DMS153 treated with DMSO at 0.1 percent for 48 hours (cell line): ENCODE measurements at regions not wholly inside any gene's neighbourhood (a gene's known extent, or its start where the extent isn't known, plus 50 kb on each side); places are given as distances from the start of the nearest gene placed in this dataset.
A peak's percentile ranks its signal among the peaks of the same experiment; 100 is the strongest.

Source experiments
- DNase-seq: peaks from one replicate; lab custom pipeline; 2025; ENCODE audit not compliant: unreplicated experiment; lab: John Stamatoyannopoulos, UW

DNA sequence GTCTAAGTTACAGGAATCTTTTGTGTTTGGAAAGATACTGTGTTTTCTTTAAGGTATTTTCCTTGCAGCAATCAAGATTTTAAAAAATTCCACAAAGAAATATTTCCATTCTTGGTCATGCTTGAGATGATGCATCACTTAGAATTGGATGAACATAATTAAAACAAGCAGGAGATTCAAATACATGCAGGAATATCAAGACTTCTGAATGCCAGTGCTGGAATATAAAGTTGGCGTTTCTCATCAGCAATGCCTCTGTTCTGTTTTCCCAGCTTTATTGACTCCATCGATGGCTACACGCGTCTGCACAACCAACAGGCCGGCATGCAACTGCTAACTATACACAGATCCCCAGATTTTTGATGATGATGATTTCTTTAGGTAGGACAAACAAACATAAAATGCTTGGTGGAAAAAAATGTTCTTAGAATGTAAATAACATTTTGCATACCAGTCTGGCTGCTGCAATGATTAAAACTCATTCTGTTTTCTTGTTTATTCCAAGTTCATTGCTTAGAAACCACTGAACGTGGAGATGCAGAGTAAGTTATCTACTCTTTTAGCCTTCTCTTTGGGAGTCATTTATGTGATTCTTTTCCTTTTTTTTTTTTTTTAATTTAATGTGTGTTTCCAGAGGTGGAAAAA, 91.3 kb upstream of the FAM171A1 start:
- DNase-seq = no peak

DNA sequence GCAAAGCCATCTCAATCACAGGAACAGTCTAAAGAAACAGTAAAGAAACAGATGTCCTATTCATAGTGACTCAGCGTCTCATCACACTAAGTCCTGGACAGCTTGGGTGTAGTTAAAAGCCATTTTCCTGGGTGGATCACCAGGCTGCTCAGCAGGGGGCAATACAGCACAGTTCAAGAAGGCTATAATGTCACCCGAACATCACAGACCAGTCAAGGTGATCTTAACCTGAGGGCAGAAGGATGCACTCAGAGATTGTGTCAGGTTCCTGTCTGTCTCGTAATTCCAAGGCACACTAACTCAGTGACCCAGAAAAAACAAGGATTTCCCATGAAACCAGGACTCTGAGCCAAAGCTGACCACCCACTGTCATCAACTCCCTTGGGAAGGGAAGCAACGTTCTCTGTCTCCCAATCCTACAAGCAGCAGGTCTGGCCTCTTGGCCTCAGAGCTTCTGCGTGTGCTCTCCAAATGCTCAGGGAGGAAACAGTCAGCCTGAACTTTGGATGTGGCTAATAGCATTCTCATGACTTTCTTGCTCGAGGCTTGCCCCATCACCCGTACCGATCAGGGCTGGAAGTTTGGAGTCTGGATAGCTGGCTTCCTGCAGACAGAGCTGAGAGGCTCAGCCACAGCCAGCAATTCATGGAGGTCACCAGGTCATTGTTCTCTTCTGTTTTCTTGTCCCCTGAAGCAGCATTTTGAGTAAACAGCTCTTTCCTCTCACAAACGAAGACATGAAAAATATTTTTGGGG, 90.4 kb upstream of the FAM171A1 start:
- DNase-seq = no peak

DNA sequence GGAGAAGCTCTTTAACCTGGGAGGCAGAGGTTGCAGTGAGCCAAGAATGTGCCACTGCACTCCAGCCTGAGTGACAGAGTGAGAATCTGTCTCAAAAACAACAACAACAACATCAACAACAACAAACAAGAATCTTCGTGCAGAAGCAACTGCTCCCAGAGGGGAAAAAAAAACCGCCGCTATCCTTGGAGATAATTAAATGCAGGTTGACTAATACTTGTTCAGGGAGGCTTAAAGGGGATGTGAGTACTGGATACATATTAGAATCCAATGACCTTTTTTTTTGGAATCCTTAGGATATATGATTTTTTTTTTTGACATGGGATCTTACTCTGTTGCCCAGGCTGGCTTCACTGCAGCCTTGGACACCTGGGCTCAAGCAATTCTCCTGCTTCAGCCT, 89.6 kb upstream of the FAM171A1 start:
- no peak for DNase-seq

DNA sequence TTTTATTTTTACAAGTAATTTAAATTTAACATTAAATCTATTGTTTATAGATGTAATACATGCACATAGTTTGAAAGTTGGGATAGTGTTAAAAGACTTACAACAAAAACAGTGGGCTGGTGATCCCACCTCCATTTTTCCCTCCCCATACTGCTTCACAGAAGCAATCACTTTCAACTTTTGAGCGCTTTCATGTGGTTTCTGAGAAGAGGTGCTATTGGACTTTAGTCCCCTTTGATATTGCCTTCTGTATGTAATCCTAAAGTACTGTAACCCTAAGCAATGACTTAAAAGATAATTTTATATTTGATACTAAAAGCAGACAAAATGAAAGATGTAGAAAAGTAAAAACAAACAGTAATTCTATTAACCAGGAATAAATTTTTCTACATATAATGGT, 88.1 kb upstream of the FAM171A1 start:
- DNase-seq = no peak

DNA sequence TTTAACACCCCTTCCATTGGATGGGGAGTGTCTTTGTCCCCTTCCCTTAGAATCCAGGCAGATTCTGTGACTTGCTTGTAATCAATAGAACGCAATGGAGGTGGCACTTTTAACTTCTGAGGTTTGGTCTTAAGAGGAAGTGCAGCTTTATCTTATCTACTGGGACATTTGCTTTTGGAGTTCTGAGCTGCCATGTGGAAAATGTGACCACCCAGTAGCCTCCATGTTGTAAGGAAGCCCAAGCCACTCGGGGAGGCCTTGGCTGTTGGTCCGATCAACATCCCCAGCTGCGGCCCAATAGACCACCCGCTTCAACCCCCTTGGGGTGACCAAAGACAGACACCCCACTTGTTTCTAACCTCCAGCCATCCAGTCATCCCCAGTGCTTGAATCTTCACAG, 86.3 kb upstream of the FAM171A1 start:
- DNase-seq = no peak

DNA sequence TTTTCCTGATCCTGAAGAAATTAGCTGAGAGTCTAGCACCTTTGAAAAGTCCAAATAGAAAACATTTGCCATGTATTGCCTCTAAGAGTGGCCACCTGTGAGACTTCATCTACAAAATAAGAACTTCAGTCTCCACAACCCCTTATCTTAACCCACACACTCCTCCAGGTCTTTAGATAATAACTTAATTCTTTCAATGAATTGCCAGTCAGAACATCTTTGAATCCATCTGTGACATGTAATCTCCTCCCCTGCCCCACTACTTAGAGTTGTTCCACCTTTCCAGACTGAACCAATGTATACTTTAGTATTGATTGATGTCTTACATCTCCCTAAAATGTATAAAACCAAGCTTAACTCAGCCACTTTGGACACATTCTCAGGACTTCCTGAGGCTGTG, 84.4 kb upstream of the FAM171A1 start:
- no peak for DNase-seq

DNA sequence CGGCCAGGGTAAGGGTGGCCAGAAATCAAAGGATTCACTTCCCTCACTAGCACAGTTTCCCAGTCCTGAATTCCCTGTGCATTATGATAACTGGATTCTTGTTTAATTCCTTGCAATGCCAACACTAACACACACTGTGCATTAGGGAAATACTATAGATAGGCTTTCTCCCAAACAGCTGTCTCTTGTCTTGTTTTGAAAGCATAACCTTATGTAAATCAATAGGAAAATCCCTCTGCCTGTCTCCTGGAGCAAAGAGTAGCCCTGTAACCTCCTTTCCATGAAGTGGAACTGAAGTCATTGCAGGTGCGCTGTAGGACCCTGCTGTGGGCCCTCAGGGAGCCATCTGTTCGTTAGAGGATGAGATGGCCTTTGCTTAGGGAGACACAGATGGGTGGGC, 82.8 kb upstream of the FAM171A1 start:
- DNase-seq = no peak

DNA sequence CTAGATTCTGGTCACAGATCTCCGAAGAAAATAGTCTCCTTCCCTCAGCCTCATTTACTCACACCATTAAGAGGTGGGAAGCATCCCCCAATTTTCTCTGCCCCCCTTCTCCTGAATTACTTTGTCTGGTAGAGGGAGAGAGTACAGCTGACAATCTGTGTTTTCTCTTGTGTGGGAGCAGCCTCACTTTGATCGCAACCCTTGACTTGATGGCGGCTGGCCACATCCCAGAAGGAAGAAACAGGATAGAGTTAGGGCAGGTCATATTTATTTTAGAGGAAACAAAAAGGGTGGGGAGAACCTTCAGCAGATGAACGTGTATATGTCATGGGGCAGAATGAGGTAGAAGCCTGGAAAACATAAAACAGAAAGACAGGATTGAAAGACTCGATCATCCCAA, 82.4 kb upstream of the FAM171A1 start:
- no peak for DNase-seq

DNA sequence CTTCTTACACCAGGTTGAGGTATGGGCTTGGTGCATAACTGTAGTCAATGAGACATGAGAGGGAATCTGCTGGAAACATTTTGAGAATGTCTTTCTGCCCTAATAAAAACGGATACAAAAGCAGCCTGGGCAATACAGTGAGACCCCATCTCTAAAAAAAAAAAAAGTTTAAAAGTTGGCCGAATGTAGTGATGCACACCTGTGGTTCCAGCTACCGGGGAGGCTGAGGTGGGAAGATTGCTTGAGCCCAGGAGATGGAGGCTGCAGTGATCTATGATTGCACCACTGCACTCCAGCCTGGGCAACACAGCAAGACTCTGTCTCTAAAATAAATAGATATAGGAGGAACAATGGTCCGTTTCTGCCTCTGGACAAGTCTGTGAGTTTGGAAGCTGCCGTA, 81.5 kb upstream of the FAM171A1 start:
- no peak for DNase-seq

DNA sequence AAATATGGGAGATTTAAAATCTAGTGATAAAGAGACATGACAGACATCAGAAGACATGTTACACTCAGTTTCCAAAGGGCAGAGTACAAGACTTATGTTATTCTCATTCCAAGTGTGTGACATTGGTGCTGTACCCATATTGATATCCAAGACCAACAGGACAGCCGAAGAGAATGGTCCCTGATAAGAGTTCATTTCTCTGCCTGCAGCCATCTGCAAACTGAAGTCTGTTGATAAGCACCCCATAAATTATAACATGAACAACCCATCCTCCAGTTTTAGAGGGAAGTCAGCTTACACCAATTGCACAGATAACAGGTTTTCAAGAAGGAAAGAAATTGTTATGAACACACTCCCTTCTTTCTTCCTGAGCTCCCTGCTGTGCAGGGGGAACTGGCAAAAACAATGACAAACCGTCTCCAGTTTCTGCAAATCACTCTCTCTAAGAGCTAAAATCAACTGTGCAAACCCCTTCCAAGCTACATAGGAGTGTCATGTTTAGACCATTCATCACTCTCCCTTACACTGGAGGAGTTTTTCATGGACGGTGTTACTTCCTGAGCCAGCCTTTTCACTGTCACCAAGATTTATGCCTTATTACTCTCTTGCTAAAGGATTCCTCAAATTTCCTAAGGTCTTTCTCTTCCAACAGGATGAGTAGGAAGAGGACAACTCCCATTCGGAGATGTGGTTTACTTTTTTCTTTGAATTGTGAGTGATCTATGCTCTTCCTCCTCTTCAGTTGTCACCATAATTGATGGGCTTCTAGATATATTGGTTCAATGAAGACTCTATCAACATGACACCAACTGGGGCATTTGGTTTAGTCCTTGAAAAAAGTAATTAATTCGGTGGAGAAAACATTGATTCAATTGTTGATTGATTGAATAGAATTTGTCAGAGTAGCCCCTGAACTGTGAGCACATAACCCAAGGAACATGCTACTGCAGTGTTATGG, 80.3 kb upstream of the FAM171A1 start:
- DNase-seq = no peak

DNA sequence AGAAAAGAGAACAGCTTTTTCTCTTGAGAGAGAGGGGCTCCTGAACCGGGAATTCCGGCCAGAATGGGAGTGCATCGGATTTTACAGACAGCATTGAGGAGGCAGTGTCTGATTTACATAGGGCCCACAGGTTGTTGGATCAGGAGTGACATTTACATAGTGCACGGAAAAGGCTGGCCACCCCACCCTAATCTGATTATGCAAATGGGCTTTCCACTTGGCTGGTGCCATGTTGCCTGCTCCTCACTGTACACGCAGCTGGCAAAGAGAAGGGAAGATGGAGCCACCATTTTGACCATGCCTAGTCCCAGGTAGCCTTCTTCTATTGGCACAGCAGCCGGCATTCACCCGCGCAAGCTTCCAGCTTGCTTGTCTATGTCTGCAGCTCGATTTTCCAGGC, 77.5 kb upstream of the FAM171A1 start:
- no peak for DNase-seq

DNA sequence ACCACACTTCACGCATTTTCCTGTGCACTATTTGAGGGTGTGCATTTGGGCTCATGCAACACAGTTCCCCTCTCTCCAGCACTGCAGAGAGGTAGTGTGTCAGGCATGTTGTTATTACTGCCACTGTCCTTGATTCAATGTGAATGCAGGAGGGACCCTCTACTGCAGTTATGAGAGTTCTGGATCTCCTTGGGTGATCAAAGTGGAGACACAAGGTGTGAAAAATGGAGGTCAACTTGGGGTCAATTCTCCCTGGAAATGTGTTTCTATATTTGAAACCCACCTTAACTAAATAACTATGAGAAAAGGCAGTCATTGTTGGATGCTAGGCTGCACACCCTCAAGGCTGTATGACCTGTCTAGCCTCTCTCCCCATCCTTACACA, 73.9 kb upstream of the FAM171A1 start:
- no peak for DNase-seq

DNA sequence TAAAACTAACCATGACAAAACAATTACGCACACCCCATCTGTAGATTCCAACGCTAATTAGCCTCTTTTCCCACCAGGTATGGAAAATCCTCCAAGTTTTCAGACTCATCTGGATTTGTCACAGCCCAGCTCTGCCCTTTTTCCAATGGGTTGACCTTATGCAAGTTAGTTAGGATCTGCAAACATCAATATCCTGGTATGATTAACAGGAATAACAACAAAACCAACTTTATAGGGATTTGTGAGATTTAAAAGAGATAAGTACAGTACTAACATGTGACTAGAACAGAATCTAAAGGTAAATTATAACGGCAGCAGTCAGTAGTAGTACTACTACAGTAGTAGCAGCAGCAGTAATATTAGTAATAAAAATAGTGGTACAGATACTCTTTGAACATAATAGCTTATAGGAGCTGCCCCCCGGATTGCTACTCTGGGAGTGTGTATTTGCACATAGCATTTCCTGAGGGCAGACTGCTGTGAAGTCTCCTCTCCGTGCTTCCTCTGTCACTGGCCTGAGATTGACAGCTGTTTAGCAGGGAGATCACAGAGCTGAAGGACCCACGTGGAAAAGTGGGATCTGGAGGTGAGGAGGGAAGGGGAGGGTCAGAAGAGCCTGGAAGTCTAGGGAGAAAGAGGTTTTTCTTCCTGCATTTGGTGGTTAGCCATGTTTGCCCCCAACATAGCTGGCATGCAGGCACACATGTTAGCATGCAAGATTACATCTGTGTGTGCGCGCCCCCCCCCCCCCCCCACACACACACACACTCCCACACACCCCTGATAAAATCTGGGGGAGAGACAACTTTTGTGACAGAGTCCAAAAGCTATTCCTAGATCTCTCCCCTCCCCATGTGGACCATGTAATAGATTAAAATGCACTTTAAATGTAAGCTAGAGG, 73.3 kb upstream of the FAM171A1 start:
- DNase-seq = no peak

DNA sequence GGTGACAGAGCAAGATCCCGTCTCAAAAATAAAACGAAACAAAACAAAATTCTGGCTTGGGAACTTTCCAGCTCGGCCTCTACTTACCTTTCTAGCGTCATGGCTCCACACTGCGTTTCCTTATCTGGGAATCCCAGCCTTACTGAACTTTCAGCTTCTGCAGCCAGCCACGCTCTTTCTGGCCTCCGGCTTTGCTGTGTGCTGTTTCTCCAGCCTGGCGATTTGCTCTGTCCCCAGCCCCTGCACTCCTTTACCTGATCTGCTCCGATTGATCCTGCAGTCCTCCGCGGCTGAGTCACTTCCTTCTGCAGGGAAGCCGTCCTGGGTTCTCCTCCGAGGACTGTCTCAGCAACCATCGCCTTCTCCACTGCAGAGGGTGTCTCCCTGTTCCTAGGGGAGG, 71.0 kb upstream of the FAM171A1 start:
- DNase-seq = no peak

DNA sequence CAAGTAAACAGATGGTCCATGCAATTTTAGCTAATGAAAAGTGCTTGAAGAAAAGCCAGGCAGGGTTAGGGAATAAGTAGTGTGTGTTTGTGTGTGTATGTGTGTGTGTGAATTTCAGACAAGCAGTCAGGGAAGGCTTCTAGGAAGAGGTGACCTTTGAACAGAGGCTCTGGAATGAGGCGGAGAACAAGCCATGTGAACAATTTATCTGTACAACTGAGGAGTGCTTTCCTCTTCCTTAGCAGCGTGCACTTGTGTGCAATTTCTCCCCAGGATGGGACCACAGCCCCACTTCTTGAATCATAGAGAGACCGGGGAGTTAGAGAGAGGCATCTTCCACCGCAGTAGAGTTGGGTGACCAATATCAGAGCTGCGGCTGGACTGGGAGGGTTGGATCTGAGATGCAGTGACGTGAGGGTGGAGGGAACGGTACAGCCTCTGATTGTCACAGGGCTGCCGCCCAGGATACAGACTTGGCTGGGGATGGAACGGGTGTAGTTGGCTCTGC, 69.2 kb upstream of the FAM171A1 start:
- no peak for DNase-seq

DNA sequence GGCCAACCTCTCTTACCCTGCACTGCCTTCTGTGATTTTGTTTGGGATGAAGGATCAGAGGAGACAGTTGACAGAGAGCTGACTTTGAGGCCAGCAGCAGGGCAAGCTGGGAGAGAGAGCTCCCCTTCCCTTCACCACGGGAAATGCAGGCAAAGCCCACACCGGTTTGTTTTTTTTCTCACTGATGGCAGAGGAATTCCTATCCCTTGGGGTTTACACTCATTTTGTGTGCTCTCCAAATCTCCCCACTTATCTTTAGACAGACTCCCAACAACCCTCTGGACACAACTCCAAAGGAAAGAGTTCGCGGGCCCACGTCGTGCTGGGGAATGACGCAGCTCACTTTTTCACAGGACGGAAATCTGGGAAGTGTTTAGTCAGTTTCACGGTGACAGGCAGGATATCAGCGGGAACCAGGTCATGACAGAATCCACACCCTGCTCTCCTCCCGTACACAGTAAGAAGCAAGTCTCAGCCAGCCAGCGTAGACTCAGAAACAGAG, 68.3 kb upstream of the FAM171A1 start:
- no peak for DNase-seq

DNA sequence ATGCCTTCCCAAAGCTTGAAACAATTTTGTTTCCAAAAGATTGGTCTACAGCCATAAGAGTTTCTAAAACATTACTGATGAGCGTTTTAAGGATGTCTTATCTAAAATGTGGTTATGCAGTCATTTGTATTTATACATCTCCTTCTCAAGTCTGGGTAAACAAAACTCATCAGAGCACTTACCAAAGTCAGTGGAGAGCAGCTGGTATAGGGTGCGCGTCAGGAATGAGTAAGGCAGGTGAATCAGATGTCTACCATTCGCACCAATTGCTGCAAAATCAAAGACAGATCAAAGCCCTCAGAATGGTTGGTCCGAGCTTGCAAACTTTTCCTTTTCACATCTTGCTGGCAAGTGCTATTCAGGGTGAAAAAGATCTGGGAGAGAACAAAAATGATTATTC, 65.6 kb upstream of the FAM171A1 start:
- DNase-seq = no peak

DNA sequence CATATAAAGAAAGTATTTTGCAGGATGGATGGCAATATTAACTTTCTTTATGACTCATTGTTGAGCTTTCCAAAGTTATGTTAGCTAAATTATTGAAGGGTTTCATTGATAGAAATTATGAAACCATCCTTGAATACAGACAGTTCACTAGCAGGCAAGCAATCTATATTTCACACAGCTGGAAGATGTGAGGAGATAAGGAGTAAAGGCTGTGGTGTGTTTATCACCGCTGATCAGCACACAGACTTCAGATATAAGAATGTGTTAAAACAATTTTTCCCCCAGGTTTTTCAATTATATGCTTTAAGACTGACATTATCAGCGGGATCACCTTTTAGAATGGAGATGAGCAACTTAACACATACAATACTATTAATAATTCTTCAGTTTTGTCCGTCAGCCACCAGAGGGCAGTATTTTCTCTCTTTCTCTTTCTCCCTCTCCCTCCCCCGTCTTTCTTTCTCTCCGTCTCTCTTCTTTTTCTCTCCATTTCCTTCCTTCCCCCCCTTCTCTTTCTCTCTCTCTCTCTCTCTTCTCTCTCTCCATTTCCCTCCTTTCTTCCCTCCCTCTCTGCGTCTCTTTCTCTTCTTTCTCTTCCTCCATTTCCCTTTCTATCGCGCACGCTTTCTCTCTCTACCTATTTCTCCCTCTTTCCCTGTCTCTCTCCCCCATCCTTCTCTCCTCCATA, 62.9 kb upstream of the FAM171A1 start:
- DNase-seq = peak; percentile 31

DNA sequence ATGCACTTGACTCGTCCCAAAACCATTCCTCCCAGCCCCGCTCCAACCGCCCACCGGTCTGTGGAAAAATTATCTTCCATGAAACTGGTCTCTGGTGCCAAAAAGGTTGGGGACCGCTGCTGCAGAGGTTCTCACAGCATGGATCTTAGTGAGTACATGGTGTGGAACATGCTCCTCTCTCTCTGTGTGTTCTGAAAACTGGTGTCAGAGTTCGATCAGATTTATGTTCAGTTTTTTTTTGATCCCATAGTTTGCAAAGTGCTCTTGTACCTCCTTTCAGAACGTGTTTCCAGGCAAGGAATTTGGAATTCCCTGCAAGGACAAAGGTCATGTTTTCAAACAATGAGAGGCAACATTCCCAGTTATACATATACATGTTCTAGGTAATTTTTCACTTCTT, 61.2 kb upstream of the FAM171A1 start:
- DNase-seq = no peak
